Keratinocyte (primary cell): ENCODE measurements at regions not wholly inside any gene's neighbourhood (a gene's known extent, or its start where the extent isn't known, plus 50 kb on each side); places are given as distances from the start of the nearest gene placed in this dataset.

Experiments used
- DNase-seq: peaks from one replicate; pipeline ENCODE4 v3.0.0-alpha.2; 2011; ENCODE audit warnings: low read depth, missing footprints, low spot score
- FAIRE-seq: peaks from 2 replicates; lab custom pipeline; 2011; peaks lifted over from hg19 to GRCh38; lab: Jason Lieb, UNC
- H2AFZ ChIP-seq: 2 replicates; pipeline ENCODE4 v1.6.0; 2012; ENCODE audit warnings: low read length, control low read depth, inconsistent platforms; ENCODE audit not compliant: control insufficient read depth
- H3K27ac ChIP-seq: 2 replicates; pipeline ENCODE4 v1.5.1; 2011; ENCODE audit warnings: low read length; ENCODE audit not compliant: control insufficient read depth, insufficient read depth
- H3K27me3 ChIP-seq: 3 replicates; pipeline ENCODE4 v1.6.0; 2011; ENCODE audit warnings: low read length; ENCODE audit not compliant: control insufficient read depth, insufficient read depth; ENCODE audit errors: extremely low read depth
- H3K36me3 ChIP-seq, 2 experiments: 2 replicates in 1 of 2; 3 replicates in 1 of 2; pipeline ENCODE4 v1.5.1; 2011; ENCODE audit warnings: low read length in 2 of 2, mild to moderate bottlenecking in 1 of 2; ENCODE audit not compliant: control insufficient read depth in 2 of 2, insufficient read depth in 2 of 2; ENCODE audit errors: extremely low read depth in 1 of 2
- H3K4me1 ChIP-seq: 3 replicates; pipeline ENCODE4 v1.5.1; 2011; ENCODE audit warnings: low read length; ENCODE audit not compliant: control insufficient read depth, insufficient read depth; ENCODE audit errors: extremely low read depth
- H3K4me2 ChIP-seq: 3 replicates; pipeline ENCODE4 v1.6.0; 2011; ENCODE audit warnings: low read depth, low read length; ENCODE audit not compliant: control insufficient read depth, insufficient read depth; ENCODE audit errors: extremely low read depth
- H3K4me3 ChIP-seq, 3 experiments: fragments of 200-600 bp in 1 of 3; sonication (generic) in 1 of 3; 2 replicates in 2 of 3; 3 replicates in 1 of 3; pipeline ENCODE4 v1.5.1; 2011 to 2016; ENCODE audit warnings: low read length in 3 of 3, mild to moderate bottlenecking in 3 of 3, control low read depth in 2 of 3, inconsistent platforms in 1 of 3, low read depth in 1 of 3, mixed read lengths in 1 of 3, mixed run types in 1 of 3, moderate library complexity in 1 of 3; ENCODE audit not compliant: control insufficient read depth in 2 of 3, insufficient read depth in 2 of 3; ENCODE audit errors: extremely low read depth in 1 of 3
- H3K79me2 ChIP-seq: 2 replicates; pipeline ENCODE4 v1.6.0; 2012; ENCODE audit warnings: low read length; ENCODE audit not compliant: control insufficient read depth, insufficient read depth
- H3K9ac ChIP-seq: 3 replicates; pipeline ENCODE4 v1.6.0; 2011; ENCODE audit warnings: low read length; ENCODE audit not compliant: control insufficient read depth, insufficient read depth; ENCODE audit errors: extremely low read depth
- H3K9me1 ChIP-seq: 3 replicates; pipeline ENCODE4 v1.6.0; 2011; ENCODE audit warnings: low read length; ENCODE audit not compliant: control insufficient read depth, insufficient read depth; ENCODE audit errors: extremely low read depth
- H3K9me3 ChIP-seq: 2 replicates; pipeline ENCODE4 v1.5.1; 2012; ENCODE audit warnings: low read depth, low read length; ENCODE audit not compliant: control insufficient read depth
- H4K20me1 ChIP-seq: 3 replicates; pipeline ENCODE4 v1.6.0; 2011; ENCODE audit warnings: low read length; ENCODE audit not compliant: control insufficient read depth, insufficient read depth; ENCODE audit errors: extremely low read depth
- EZH2 ChIP-seq: IDR thresholded peaks from one replicate; pipeline ENCODE4 v1.6.1; 2012; ENCODE audit warnings: inconsistent platforms, mild to moderate bottlenecking, low read length, moderate library complexity
- dilution Hi-C: fragments of 300-500 bp; cut with MboI; formaldehyde crosslinking; loops from one replicate; pipeline ENCODE4 v1.7.0; 2020; ENCODE audit warnings: low sequenced_read_pairs; ENCODE audit not compliant: extremely low pct_ligation_motif_present
- TF ChIP-seq, protein P1 (sequence below), 3 experiments: IDR thresholded peaks in 1 of 3; conservative IDR thresholded peaks in 1 of 3; optimal IDR thresholded peaks in 1 of 3; 2 replicates in 2 of 3; 3 replicates in 1 of 3; pipeline versions ENCODE3 to v1.5.1; 2011; ENCODE audit warnings: low read length in 3 of 3, mild to moderate bottlenecking in 3 of 3, moderate library complexity in 2 of 3, control low read depth in 1 of 3, inconsistent platforms in 1 of 3; ENCODE audit not compliant: insufficient read depth in 2 of 3; ENCODE audit errors: extremely low read depth in 1 of 3

DNA sequence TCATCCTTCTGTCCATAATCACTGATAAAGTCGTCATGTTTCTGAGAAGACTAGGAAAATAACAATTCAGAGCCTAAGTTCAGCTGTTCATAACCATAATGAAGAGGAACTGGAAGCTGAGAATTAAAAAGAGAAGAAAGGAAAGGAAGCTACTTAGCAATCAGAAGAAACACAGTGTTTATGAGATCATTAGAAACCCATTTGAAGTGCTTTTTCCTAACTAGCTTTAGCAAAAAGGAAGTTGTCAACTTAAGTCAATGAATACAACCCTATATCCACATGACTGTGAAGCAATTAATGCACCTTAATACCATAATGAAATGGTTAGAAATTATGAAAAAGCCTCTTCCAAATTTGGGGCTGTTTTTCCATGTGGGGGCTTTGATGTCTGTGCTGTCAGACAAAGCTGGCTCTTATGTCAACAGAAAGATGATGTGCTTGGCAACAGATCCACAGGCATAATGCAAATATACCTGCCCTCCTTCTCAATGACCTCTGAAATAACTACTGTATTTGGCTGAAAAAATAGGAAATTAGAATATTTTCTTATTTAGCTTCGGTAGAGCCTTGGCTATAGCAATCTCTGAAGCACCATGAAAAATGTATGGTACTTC lies 463.5 kb downstream of the RASEF start:
- TF ChIP-seq, protein P1, sequence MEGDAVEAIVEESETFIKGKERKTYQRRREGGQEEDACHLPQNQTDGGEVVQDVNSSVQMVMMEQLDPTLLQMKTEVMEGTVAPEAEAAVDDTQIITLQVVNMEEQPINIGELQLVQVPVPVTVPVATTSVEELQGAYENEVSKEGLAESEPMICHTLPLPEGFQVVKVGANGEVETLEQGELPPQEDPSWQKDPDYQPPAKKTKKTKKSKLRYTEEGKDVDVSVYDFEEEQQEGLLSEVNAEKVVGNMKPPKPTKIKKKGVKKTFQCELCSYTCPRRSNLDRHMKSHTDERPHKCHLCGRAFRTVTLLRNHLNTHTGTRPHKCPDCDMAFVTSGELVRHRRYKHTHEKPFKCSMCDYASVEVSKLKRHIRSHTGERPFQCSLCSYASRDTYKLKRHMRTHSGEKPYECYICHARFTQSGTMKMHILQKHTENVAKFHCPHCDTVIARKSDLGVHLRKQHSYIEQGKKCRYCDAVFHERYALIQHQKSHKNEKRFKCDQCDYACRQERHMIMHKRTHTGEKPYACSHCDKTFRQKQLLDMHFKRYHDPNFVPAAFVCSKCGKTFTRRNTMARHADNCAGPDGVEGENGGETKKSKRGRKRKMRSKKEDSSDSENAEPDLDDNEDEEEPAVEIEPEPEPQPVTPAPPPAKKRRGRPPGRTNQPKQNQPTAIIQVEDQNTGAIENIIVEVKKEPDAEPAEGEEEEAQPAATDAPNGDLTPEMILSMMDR (optimal IDR thresholded peaks at IDR 0.05 in 1 of 3, IDR thresholded peaks at IDR 0.05 in 1 of 3, conservative IDR thresholded peaks at IDR 0.05 in 1 of 3; ENCODE audit: extremely low read depth in 1 of 3, insufficient read depth in 2 of 3, low read length in 3 of 3), result no peak
- no peak for TF ChIP-seq EZH2
- dilution Hi-C loops, result no loop called here
- H3K36me3 ChIP-seq, result no peaks in the 10 kb centered on the region
- H2AFZ ChIP-seq, result no peak overlapping the region
- H3K79me2 ChIP-seq, result no peaks in the 10 kb centered on the region
- H3K27ac ChIP-seq, result no peak overlapping the region
- H4K20me1 ChIP-seq, result no peaks in the 10 kb centered on the region
- FAIRE-seq (no peak), DNase-seq (no peak)
- no peak overlapping the region for H3K9ac ChIP-seq
- no peaks in the 10 kb centered on the region for H3K27me3 ChIP-seq
- no peaks in the 10 kb centered on the region for H3K4me1 ChIP-seq
- no peaks in the 10 kb centered on the region for H3K9me3 ChIP-seq
- no peak overlapping the region for H3K4me2 ChIP-seq
- H3K9me1 ChIP-seq, result no peaks in the 10 kb centered on the region
- H3K4me3 ChIP-seq, result no peak overlapping the region

DNA sequence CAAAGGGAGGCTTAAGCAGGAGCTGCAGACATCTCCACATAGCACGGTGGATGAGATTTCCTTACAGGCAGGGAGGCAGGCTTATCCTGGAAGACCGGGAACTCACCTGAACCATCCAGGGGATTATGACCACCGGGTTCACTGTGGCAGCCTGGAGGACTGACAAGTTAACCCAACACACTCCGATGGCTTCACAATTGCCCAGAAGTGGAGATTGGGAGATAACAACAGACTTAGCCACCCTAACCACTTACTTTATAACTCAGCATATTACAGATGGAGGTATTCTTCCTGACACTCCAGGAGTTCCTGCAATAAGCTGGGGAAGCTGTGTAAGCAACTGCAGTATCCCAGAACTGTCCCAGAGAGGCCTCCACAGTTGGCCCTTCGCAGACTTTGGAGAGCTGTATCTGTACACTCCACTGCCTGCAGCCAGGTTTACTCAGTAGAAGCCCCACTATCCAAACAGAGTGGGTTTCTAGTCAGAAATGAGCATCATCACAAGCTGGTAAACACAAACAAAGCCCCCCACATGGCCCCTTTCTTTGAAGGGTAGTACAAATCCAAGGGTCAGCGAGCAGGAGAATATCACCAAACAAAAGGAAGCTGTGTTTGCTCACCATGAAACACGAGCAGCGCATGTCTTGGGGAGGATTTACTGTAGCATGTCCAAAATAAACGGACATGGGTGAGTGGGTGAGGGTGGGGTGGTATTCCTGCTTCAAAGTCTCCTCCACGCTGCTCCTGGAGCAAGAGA lies 462.2 kb downstream of the RASEF start:
- FAIRE-seq (no peak), DNase-seq (no peak)
- dilution Hi-C loops, result no loop called here
- H3K4me3 ChIP-seq, result no peak overlapping the region
- no peaks in the 10 kb centered on the region for H3K79me2 ChIP-seq
- H4K20me1 ChIP-seq, result no peaks in the 10 kb centered on the region
- no peaks in the 10 kb centered on the region for H3K9me3 ChIP-seq
- H3K27me3 ChIP-seq, result no peaks in the 10 kb centered on the region
- no peaks in the 10 kb centered on the region for H3K4me1 ChIP-seq
- TF ChIP-seq, protein P1 (optimal IDR thresholded peaks at IDR 0.05 in 1 of 3, IDR thresholded peaks at IDR 0.05 in 1 of 3, conservative IDR thresholded peaks at IDR 0.05 in 1 of 3; ENCODE audit: extremely low read depth in 1 of 3, insufficient read depth in 2 of 3, low read length in 3 of 3), result no peak
- TF ChIP-seq EZH2, result no peak
- H3K36me3 ChIP-seq, result no peaks in the 10 kb centered on the region
- no peak overlapping the region for H3K4me2 ChIP-seq
- H3K27ac ChIP-seq, result no peak overlapping the region
- H2AFZ ChIP-seq, result no peak overlapping the region
- H3K9me1 ChIP-seq, result no peaks in the 10 kb centered on the region
- no peak overlapping the region for H3K9ac ChIP-seq
